ENCODE measurements at regions not wholly inside any gene's neighbourhood (a gene's known extent, or its start where the extent isn't known, plus 50 kb on each side); places are given as distances from the start of the nearest gene placed in this dataset.

DNA sequence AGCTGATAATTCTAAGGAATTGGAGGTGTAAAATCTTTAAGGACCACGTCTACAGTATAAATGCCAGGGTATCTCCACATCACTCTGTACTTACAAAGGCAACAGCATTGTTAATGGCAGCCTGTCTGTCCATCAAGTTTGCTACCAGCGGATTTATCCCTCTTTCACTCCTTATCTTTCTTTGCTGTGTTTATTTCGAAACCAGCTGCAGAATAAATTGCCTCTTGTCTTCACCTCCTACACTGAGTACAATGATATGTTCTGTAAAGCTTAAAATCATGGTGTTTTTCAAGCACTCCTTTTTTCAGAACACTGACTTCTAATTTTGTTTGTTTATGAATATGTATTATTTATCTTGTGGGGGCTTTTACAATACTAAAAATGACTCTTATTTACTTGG lies 1088.1 kb downstream of the NR2F1-AS1 start:
- no peaks in the 10 kb centered on the region for H3K9me3 ChIP-seq
- H3K4me1 ChIP-seq: no peaks in the 10 kb centered on the region
- no peaks in the 10 kb centered on the region for H3K36me3 ChIP-seq
- H3K27ac ChIP-seq: no peak overlapping the region
- no peak for DNase-seq
- intact Hi-C loops (cut with DNase I): no loop called here
- 31 to 52% methylated on average over 3 of the region's 3 CpGs for WGBS, 2 donors
- H3K27me3 ChIP-seq: no peaks in the 10 kb centered on the region
- H3K4me3 ChIP-seq: no peak overlapping the region
- TF ChIP-seq POLR2A (IDR thresholded peaks at IDR 0.05): no peak
- TF ChIP-seq, protein P1, sequence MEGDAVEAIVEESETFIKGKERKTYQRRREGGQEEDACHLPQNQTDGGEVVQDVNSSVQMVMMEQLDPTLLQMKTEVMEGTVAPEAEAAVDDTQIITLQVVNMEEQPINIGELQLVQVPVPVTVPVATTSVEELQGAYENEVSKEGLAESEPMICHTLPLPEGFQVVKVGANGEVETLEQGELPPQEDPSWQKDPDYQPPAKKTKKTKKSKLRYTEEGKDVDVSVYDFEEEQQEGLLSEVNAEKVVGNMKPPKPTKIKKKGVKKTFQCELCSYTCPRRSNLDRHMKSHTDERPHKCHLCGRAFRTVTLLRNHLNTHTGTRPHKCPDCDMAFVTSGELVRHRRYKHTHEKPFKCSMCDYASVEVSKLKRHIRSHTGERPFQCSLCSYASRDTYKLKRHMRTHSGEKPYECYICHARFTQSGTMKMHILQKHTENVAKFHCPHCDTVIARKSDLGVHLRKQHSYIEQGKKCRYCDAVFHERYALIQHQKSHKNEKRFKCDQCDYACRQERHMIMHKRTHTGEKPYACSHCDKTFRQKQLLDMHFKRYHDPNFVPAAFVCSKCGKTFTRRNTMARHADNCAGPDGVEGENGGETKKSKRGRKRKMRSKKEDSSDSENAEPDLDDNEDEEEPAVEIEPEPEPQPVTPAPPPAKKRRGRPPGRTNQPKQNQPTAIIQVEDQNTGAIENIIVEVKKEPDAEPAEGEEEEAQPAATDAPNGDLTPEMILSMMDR (IDR thresholded peaks at IDR 0.05): no peak

- H3K36me3 ChIP-seq: no peaks in the 10 kb centered on the region
- no peak overlapping the region for H3K27ac ChIP-seq
- no peak for DNase-seq
- H3K4me3 ChIP-seq: no peak overlapping the region
- TF ChIP-seq, protein P1 (IDR thresholded peaks at IDR 0.05): no peak
- TF ChIP-seq POLR2A (IDR thresholded peaks at IDR 0.05): no peak
- H3K9me3 ChIP-seq: no peaks in the 10 kb centered on the region
- intact Hi-C loops (cut with DNase I): no loop called here
- no peaks in the 10 kb centered on the region for H3K27me3 ChIP-seq
- H3K4me1 ChIP-seq: no peaks in the 10 kb centered on the region
Measured at GRCh38 chr5:92484484-92484883, 1096.5 kb downstream of the NR2F1-AS1 start.

DNA sequence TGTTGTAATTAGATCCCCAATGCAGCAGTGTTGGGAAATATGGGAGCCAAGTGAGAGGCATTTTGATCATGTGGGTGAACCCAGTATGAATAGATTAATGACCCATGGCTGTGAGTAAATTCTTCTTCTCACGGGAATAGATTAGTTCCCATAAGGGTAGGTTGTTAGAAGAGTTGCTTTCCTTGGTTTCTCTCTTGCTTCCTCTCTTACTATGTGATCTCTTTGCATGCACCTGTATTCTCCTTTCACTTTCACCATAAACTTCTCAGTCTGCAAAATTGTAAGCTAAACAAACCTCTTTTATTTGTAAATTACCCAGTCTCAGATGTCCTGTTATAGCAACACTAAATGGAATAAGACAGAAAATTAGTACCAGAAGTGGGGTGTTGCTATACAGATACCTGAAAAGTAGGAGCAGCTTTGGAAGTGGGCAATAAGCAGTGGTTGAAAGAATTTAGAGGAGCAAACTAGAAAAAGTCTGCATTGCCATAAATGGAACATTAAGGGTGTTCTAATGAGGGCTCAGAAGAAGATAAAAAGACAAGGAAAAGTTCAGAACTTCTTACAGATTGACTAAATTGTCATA lies 1090.0 kb upstream of the ARRDC3 start:
- Histone ChIP-seq H3K9me3 (peaks cover 0 to 9% (median 8%) of the 10 kb centered on the region in 3 donors), H3K27ac (no peak overlapping the region), H3K4me3 (no peak overlapping the region), H3K4me1 (no peaks in the 10 kb centered on the region), H3K36me3 (no peaks in the 10 kb centered on the region), H3K27me3 (no peaks in the 10 kb centered on the region)
- WGBS, 2 donors: 38 to 59% methylated on average over 1 of the region's 1 CpG
- no peak for DNase-seq
- intact Hi-C loops (cut with DNase I): no loop called here
- TF ChIP-seq, protein P1 (IDR thresholded peaks at IDR 0.05): no peak
- TF ChIP-seq POLR2A (IDR thresholded peaks at IDR 0.05): no peak

- H3K9me3 ChIP-seq: peaks cover 0 to 9% (median 8%) of the 10 kb centered on the region in 3 donors
- WGBS, 2 donors: 38 to 54% methylated on average over 2 of the region's 2 CpGs
- intact Hi-C loops (cut with DNase I): no loop called here
- no peaks in the 10 kb centered on the region for H3K36me3 ChIP-seq
- TF ChIP-seq POLR2A (IDR thresholded peaks at IDR 0.05): no peak
- TF ChIP-seq, protein P1 (IDR thresholded peaks at IDR 0.05): no peak
- H3K27me3 ChIP-seq: no peaks in the 10 kb centered on the region
- H3K4me3 ChIP-seq: no peak overlapping the region
- no peak overlapping the region for H3K27ac ChIP-seq
- no peaks in the 10 kb centered on the region for H3K4me1 ChIP-seq
- DNase-seq: no peak
Measured at GRCh38 chr5:92471861-92472260, 1088.7 kb upstream of the ARRDC3 start.

- no peaks in the 10 kb centered on the region for H3K27me3 ChIP-seq
- no peak overlapping the region for H3K27ac ChIP-seq
- no peak for TF ChIP-seq POLR2A (IDR thresholded peaks at IDR 0.05)
- TF ChIP-seq, protein P1 (IDR thresholded peaks at IDR 0.05): no peak
- no peaks in the 10 kb centered on the region for H3K4me1 ChIP-seq
- intact Hi-C loops (cut with DNase I): no loop called here
- H3K4me3 ChIP-seq: no peak overlapping the region
- DNase-seq: no peak
- H3K9me3 ChIP-seq: peaks cover 0 to 9% (median 8%) of the 10 kb centered on the region in 3 donors
- no peaks in the 10 kb centered on the region for H3K36me3 ChIP-seq
Measured at GRCh38 chr5:92470770-92471169, 1087.7 kb upstream of the ARRDC3 start.
